ENCODE measurements at regions not wholly inside any gene's neighbourhood (a gene's known extent, or its start where the extent isn't known, plus 50 kb on each side); places are given as distances from the start of the nearest gene placed in this dataset.

DNA sequence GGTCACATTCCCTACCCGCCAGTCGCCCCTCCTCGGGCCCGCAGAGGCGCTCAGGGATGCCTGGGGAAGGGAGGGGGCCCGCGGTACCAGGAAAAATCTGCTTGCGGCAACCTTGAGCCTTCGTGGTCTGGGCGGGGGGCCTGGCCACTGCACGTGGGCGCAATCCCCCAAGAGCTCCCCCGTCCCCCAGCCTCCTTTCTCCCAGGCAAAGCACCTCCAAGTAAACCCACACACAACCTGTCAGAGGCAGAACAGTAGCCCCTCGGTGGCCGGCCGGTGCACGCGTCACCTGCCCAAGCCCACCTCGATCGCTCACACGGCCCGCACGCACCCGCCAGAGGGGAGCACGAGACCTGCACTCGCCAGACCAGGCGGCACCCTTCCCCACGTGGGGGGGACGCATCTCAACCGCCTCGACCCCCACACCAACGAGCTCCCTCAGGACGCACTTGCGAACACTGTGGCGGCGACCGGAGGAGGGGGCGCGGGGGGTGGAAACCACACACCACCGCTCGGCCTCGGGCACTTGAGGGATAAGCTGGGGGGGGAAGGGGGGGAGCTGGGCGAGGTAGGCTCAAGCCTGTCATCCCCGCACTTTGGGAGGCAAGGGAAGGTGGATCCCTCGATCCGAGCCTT, 1955.7 kb upstream of the DEFB115 start:
- Histone ChIP-seq H3K36me3 (ENCODE audit: control insufficient read depth in 2 of 2, insufficient read depth in 2 of 2, low read length in 1 of 2) (no peaks in the 10 kb centered on the region), H3K4me1 (ENCODE audit: control insufficient read depth, insufficient read depth, low read length) (no peaks in the 10 kb centered on the region), H3K4me2 (ENCODE audit: control insufficient read depth, insufficient read depth) (no peak overlapping the region), H3K4me3 (no peak overlapping the region), H3K9ac (ENCODE audit: control insufficient read depth, insufficient read depth, low read length) (no peak overlapping the region), H3K27ac (ENCODE audit: control insufficient read depth, insufficient read depth) (no peak overlapping the region), H3K79me2 (ENCODE audit: control insufficient read depth, insufficient read depth, low read length) (no peaks in the 10 kb centered on the region), H2AFZ (ENCODE audit: control insufficient read depth, low read depth, low read length) (no peak overlapping the region), H3K27me3 (replicated peaks in 1 of 2; ENCODE audit: control insufficient read depth in 2 of 2, insufficient read depth in 2 of 2, low read length in 1 of 2) (no peaks in the 10 kb centered on the region), H4K20me1 (ENCODE audit: control insufficient read depth, insufficient read depth) (no peaks in the 10 kb centered on the region), H3K9me3 (replicated peaks; ENCODE audit: control insufficient read depth, insufficient read depth, low read length) (no peaks in the 10 kb centered on the region; the same call in 2 of the 3 replicates)
- ChIA-PET CTCF (no interaction called here), POLR2A (no interaction called here), SMC1A (ENCODE audit: uncharacterized antibody, unreplicated experiment) (no interaction called here), RAD21 (ENCODE audit: unreplicated experiment) (no interaction called here)
- WGBS (ENCODE audit: insufficient coverage, insufficient replicate concordance, low lambda C conversion rate, missing lambda C conversion rate): 73% methylated on average over 43 of the region's 46 CpGs
- intact Hi-C loops (cut with micrococcal nuclease; ENCODE audit: unreplicated experiment): no loop called here
- ATAC-seq (no peak), DNase-seq (ENCODE audit: low read depth, low spot score) (no peak), FAIRE-seq (no peak)
- TF ChIP-seq, protein P1, sequence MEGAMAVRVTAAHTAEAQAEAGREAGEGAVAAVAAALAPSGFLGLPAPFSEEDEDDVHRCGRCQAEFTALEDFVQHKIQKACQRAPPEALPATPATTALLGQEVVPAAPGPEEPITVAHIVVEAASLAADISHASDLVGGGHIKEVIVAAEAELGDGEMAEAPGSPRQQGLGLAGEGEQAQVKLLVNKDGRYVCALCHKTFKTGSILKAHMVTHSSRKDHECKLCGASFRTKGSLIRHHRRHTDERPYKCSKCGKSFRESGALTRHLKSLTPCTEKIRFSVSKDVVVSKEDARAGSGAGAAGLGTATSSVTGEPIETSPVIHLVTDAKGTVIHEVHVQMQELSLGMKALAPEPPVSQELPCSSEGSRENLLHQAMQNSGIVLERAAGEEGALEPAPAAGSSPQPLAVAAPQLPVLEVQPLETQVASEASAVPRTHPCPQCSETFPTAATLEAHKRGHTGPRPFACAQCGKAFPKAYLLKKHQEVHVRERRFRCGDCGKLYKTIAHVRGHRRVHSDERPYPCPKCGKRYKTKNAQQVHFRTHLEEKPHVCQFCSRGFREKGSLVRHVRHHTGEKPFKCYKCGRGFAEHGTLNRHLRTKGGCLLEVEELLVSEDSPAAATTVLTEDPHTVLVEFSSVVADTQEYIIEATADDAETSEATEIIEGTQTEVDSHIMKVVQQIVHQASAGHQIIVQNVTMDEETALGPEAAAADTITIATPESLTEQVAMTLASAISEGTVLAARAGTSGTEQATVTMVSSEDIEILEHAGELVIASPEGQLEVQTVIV (IDR thresholded peaks at IDR 0.05; ENCODE audit: borderline replicate concordance, partially characterized antibody): no peak
- no peak for TF ChIP-seq NFYB (IDR thresholded peaks at IDR 0.05; ENCODE audit: insufficient read depth, low read depth, low read length)
- TF ChIP-seq, protein P2, sequence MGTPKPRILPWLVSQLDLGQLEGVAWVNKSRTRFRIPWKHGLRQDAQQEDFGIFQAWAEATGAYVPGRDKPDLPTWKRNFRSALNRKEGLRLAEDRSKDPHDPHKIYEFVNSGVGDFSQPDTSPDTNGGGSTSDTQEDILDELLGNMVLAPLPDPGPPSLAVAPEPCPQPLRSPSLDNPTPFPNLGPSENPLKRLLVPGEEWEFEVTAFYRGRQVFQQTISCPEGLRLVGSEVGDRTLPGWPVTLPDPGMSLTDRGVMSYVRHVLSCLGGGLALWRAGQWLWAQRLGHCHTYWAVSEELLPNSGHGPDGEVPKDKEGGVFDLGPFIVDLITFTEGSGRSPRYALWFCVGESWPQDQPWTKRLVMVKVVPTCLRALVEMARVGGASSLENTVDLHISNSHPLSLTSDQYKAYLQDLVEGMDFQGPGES (IDR thresholded peaks at IDR 0.05): no peak
- in situ Hi-C loops (cut with MboI): no loop called here
- BruUV-seq (replicated peaks): no TSS peak

Measured in GM12878 (cell line).